A673 (cell line): ENCODE measurements at regions not wholly inside any gene's neighbourhood (a gene's known extent, or its start where the extent isn't known, plus 50 kb on each side); places are given as distances from the start of the nearest gene placed in this dataset.

Experiments
- BruUV-seq: library from RNA; stranded (reverse); fragments of 400-500 nt; replicated peaks from 2 replicates; lab custom pipeline; 2021; lab: Mats Ljungman, UMichigan
- CTCF ChIA-PET: fragments of 300-600 bp; sonication (Branson Sonifier 250); formaldehyde crosslinking; loops from one replicate; lab custom pipeline; 2022; ENCODE audit warnings: antibody characterized with exemption; lab: Charles Lee
- POLR2A ChIA-PET: fragments of 300-600 bp; sonication (Branson Sonifier 250); formaldehyde crosslinking; loops from one replicate; lab custom pipeline; 2022; ENCODE audit warnings: antibody characterized with exemption; ENCODE audit not compliant: low non-redundant PET; lab: Charles Lee
- DNase-seq: peaks from one replicate; pipeline ENCODE4 v3.0.0-alpha.2; 2015; ENCODE audit warnings: low spot score
- H3K27ac ChIP-seq: fragments of 200-600 bp; sonication (generic); 2 replicates; pipeline ENCODE4 v1.5.1; 2016; ENCODE audit warnings: mixed run types, low read depth, mild to moderate bottlenecking, mixed read lengths, antibody characterized with exemption, low read length; ENCODE audit not compliant: poor library complexity, severe bottlenecking
- H3K27me3 ChIP-seq: fragments of 200-600 bp; sonication (generic); replicated peaks from 2 replicates; pipeline ENCODE4 v1.6.1; 2017; ENCODE audit warnings: mixed run types, low read depth, mild to moderate bottlenecking, mixed read lengths, antibody characterized with exemption, low read length; ENCODE audit not compliant: insufficient read depth, poor library complexity
- H3K36me3 ChIP-seq: fragments of 200-600 bp; sonication (generic); 2 replicates; pipeline ENCODE4 v1.6.1; 2016; ENCODE audit warnings: mixed run types, mild to moderate bottlenecking, mixed read lengths, antibody characterized with exemption, low read length; ENCODE audit not compliant: insufficient read depth, poor library complexity, severe bottlenecking
- H3K4me1 ChIP-seq: fragments of 200-600 bp; sonication (generic); 2 replicates; pipeline ENCODE4 v1.6.1; 2017; ENCODE audit warnings: mixed run types, mild to moderate bottlenecking, mixed read lengths, antibody characterized with exemption, low read length; ENCODE audit not compliant: insufficient read depth, poor library complexity, severe bottlenecking
- H3K4me3 ChIP-seq: fragments of 200-600 bp; sonication (generic); 2 replicates; pipeline ENCODE4 v1.5.1; 2016; ENCODE audit warnings: low read depth, mixed run types, mild to moderate bottlenecking, mixed read lengths, low read length; ENCODE audit not compliant: poor library complexity, severe bottlenecking
- H3K9me3 ChIP-seq: fragments of 200-600 bp; sonication (generic); 2 replicates; pipeline ENCODE4 v1.6.1; 2016; ENCODE audit warnings: mixed run types, low read depth, mild to moderate bottlenecking, mixed read lengths, antibody characterized with exemption, low read length; ENCODE audit not compliant: poor library complexity, severe bottlenecking
- CTCF ChIP-seq: fragments of 300-800, 200-600 bp; sonication (generic); conservative IDR thresholded peaks from 2 replicates; pipeline ENCODE4 v1.5.1; 2017; ENCODE audit warnings: low read depth, mild to moderate bottlenecking, antibody characterized with exemption, low read length, moderate library complexity, mixed read lengths
- EZH2 ChIP-seq: fragments of 200-600 bp; sonication (generic); IDR thresholded peaks from 2 replicates; pipeline ENCODE4 v1.6.1; 2017; ENCODE audit warnings: borderline replicate concordance, low read depth, mild to moderate bottlenecking, mixed read lengths, antibody characterized with exemption, low read length; ENCODE audit not compliant: poor library complexity, severe bottlenecking
- intact Hi-C: fragments of 100-400 bp; cut with micrococcal nuclease; formaldehyde crosslinking; loops from one replicate; pipeline ENCODE4 v1.10.0; 2022; ENCODE audit not compliant: unreplicated experiment

GRCh38 chr14:85439696-85440328 is 90.1 kb upstream of the FLRT2 start:
- no peaks in the 10 kb centered on the region for H3K27me3 ChIP-seq
- H3K4me3 ChIP-seq, result no peak overlapping the region
- H3K27ac ChIP-seq, result no peak overlapping the region
- H3K9me3 ChIP-seq, result no peaks in the 10 kb centered on the region
- ChIA-PET POLR2A (no interaction called here), CTCF (no interaction called here)
- no peak for DNase-seq
- H3K4me1 ChIP-seq, result peaks cover 2% of the 10 kb centered on the region
- no peaks in the 10 kb centered on the region for H3K36me3 ChIP-seq
- BruUV-seq, result no TSS peak
- TF ChIP-seq CTCF (no peak), EZH2 (no peak)
- intact Hi-C loops, result no loop called here

- H3K27me3 ChIP-seq, result no peaks in the 10 kb centered on the region
- POLR2A ChIA-PET, result no interaction called here
- H3K36me3 ChIP-seq, result no peaks in the 10 kb centered on the region
- peaks cover 4% of the 10 kb centered on the region for H3K4me1 ChIP-seq
- H3K4me3 ChIP-seq, result no peak overlapping the region
- no peak for TF ChIP-seq CTCF
- no TSS peak for BruUV-seq
- no peak overlapping the region for H3K27ac ChIP-seq
- no peaks in the 10 kb centered on the region for H3K9me3 ChIP-seq
- intact Hi-C loops, result no loop called here
- no peak for DNase-seq
- CTCF ChIA-PET, result no interaction called here
Measured at GRCh38 chr14:85441909-85442643, 87.9 kb upstream of the FLRT2 start.

GRCh38 chr14:85442996-85443395 is 86.9 kb upstream of the FLRT2 start:
- Histone ChIP-seq H3K36me3 (no peaks in the 10 kb centered on the region), H3K9me3 (no peaks in the 10 kb centered on the region), H3K27ac (no peak overlapping the region), H3K4me3 (no peak overlapping the region), H3K4me1 (peaks cover 4% of the 10 kb centered on the region), H3K27me3 (no peaks in the 10 kb centered on the region)
- ChIA-PET CTCF (no interaction called here), POLR2A (no interaction called here)
- TF ChIP-seq CTCF, result no peak
- no peak for TF ChIP-seq EZH2
- no peak for DNase-seq
- intact Hi-C loops, result no loop called here
- no TSS peak for BruUV-seq
